ENCODE measurements at regions not wholly inside any gene's neighbourhood (a gene's known extent, or its start where the extent isn't known, plus 50 kb on each side); places are given as distances from the start of the nearest gene placed in this dataset.

GRCh38 chr10:3415038-3415736, 242.6 kb upstream of the PITRM1 start:
- peaks cover 6% of the 10 kb centered on the region for H3K9me3 Mint-ChIP-seq (ENCODE audit: unreplicated experiment)
- no peak overlapping the region for H3K4me3 Mint-ChIP-seq (ENCODE audit: unreplicated experiment)
- H3K27me3 Mint-ChIP-seq (ENCODE audit: unreplicated experiment), result peaks cover 2% of the 10 kb centered on the region
- no peaks in the 10 kb centered on the region for H3K4me1 Mint-ChIP-seq (ENCODE audit: unreplicated experiment)
- TF ChIP-seq CTCF (IDR thresholded peaks at IDR 0.05), result no peak
- H3K27ac Mint-ChIP-seq (ENCODE audit: unreplicated experiment), result no peak overlapping the region
- no peak for DNase-seq (ENCODE audit: extremely low spot score, unreplicated experiment)
- no peaks in the 10 kb centered on the region for H3K36me3 Mint-ChIP-seq (ENCODE audit: unreplicated experiment)

- no peaks in the 10 kb centered on the region for H3K4me1 Mint-ChIP-seq (ENCODE audit: unreplicated experiment)
- H3K9me3 Mint-ChIP-seq (ENCODE audit: unreplicated experiment), result peaks cover 6% of the 10 kb centered on the region
- peak; percentile 60 for DNase-seq (ENCODE audit: extremely low spot score, unreplicated experiment)
- H3K27ac Mint-ChIP-seq (ENCODE audit: unreplicated experiment), result no peak overlapping the region
- no peak for TF ChIP-seq CTCF (IDR thresholded peaks at IDR 0.05)
- H3K4me3 Mint-ChIP-seq (ENCODE audit: unreplicated experiment), result no peak overlapping the region
- no peaks in the 10 kb centered on the region for H3K36me3 Mint-ChIP-seq (ENCODE audit: unreplicated experiment)
- H3K27me3 Mint-ChIP-seq (ENCODE audit: unreplicated experiment), result peaks cover 2% of the 10 kb centered on the region
Observed at GRCh38 chr10:3414667-3415023, 242.1 kb upstream of the PITRM1 start.

GRCh38 chr10:3413937-3414666, 241.5 kb upstream of the PITRM1 start:
- peak; percentile 80 for DNase-seq (ENCODE audit: extremely low spot score, unreplicated experiment)
- no peak overlapping the region for H3K27ac Mint-ChIP-seq (ENCODE audit: unreplicated experiment)
- H3K27me3 Mint-ChIP-seq (ENCODE audit: unreplicated experiment), result peaks cover 2% of the 10 kb centered on the region
- H3K9me3 Mint-ChIP-seq (ENCODE audit: unreplicated experiment), result peaks cover 6% of the 10 kb centered on the region
- no peak for TF ChIP-seq CTCF (IDR thresholded peaks at IDR 0.05)
- no peaks in the 10 kb centered on the region for H3K4me1 Mint-ChIP-seq (ENCODE audit: unreplicated experiment)
- no peaks in the 10 kb centered on the region for H3K36me3 Mint-ChIP-seq (ENCODE audit: unreplicated experiment)
- no peak overlapping the region for H3K4me3 Mint-ChIP-seq (ENCODE audit: unreplicated experiment)

GRCh38 chr10:3412646-3413045, 240.1 kb upstream of the PITRM1 start:
- H3K4me3 Mint-ChIP-seq (ENCODE audit: unreplicated experiment), result no peak overlapping the region
- peak; percentile 79 for DNase-seq (ENCODE audit: extremely low spot score, unreplicated experiment)
- H3K36me3 Mint-ChIP-seq (ENCODE audit: unreplicated experiment), result no peaks in the 10 kb centered on the region
- H3K4me1 Mint-ChIP-seq (ENCODE audit: unreplicated experiment), result no peaks in the 10 kb centered on the region
- H3K9me3 Mint-ChIP-seq (ENCODE audit: unreplicated experiment), result peaks cover 6% of the 10 kb centered on the region
- no peak for TF ChIP-seq CTCF (IDR thresholded peaks at IDR 0.05)
- H3K27me3 Mint-ChIP-seq (ENCODE audit: unreplicated experiment), result peaks cover 2% of the 10 kb centered on the region
- H3K27ac Mint-ChIP-seq (ENCODE audit: unreplicated experiment), result no peak overlapping the region

- DNase-seq (ENCODE audit: extremely low spot score, unreplicated experiment), result peak; percentile 51
- Mint-ChIP-seq H3K36me3 (ENCODE audit: unreplicated experiment) (no peaks in the 10 kb centered on the region), H3K27ac (ENCODE audit: unreplicated experiment) (no peak overlapping the region), H3K4me1 (ENCODE audit: unreplicated experiment) (no peaks in the 10 kb centered on the region), H3K4me3 (ENCODE audit: unreplicated experiment) (no peak overlapping the region), H3K9me3 (ENCODE audit: unreplicated experiment) (peaks cover 6% of the 10 kb centered on the region), H3K27me3 (ENCODE audit: unreplicated experiment) (peaks cover 2% of the 10 kb centered on the region)
- no peak for TF ChIP-seq CTCF (IDR thresholded peaks at IDR 0.05)
Observed at GRCh38 chr10:3412071-3412582, 239.5 kb upstream of the PITRM1 start.

Data from osteocyte (in vitro differentiated cells).